NCI-H226 (cell line): ENCODE measurements at regions not wholly inside any gene's neighbourhood (a gene's known extent, or its start where the extent isn't known, plus 50 kb on each side); places are given as distances from the start of the nearest gene placed in this dataset.
"Not testable (repeated sequence)": the region's sequence is repeated elsewhere in the genome, so short reads cannot be mapped to it uniquely, and the experiment has no call there.

Experiments used
- DNase-seq: peaks from one replicate; pipeline ENCODE4 v3.0.0-alpha.2; 2015

DNA sequence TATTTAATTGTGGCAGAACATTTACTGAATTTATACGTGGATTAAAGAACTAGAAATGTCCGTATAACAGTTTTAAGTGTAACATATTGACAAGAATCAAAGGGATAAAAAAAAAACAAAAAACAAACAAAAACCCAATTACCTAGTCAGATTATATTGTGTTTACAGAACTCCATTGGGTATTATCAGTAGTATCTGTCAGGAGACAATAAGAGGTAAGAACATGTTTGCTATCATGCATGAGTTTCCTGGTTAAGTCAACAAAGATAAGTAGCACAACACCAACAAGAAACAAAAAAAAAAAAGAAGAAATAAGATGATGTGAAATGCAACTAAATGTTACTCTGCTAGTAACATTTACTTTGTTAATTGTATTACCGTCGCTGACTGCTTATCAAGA is 570.6 kb downstream of the ZBBX start:
- DNase-seq, result no peak

DNA sequence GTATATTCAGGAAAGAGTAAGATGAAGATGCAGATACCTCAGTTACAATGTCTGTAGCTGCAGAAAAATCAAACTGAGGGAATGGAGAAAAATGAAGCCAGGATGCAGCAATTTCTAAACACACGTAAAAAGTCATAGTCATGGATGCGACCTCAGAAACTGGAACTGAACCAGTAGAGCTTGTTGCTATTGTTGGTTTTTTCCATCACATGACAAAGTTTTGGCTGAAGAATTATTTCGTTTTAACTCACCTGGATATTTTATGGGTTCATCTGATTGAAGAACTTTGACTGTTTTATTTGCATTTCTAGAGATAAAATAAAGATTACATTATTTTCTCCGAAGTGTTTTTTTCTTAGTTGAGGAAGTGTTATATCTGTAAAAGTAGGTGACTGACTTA is 591.2 kb downstream of the ZBBX start:
- no peak for DNase-seq

DNA sequence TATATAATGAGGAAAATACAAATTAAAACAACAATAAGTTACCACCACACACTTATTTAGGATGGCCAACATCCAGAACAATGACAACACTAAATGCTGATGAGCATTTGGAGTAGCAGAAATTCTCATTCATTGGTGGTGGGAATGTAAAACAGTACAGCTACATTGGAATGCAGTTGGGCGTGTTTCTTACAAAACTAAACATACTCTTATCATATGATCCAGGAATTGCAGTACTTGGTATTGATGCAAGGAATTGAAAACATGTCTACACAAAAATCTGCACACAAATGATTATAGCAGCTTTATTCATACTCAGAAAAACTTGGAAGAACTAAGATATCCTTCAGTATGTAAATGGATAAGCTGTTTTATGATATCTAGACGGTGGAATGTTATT is 594.2 kb downstream of the ZBBX start:
- DNase-seq, result no peak

DNA sequence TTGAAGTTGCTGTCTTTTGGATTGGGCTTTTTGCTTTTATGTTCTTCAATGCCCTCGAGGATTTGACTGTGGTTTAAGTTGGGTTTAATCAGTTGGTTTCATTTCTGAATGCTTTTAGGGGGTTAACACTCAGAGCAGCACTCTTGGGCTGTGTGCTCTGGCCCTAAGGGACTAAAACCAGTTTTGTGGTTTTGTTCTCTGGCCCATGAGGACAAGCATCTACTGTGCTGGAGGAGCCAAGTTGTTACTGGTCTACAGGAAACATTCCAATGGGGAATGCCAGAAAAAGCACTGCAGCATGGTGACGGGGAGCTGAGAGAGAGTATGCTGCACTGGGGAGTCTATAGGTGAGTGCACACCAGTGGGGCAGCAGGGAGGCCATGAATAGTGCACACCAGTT is 596.9 kb downstream of the ZBBX start:
- no peak for DNase-seq

DNA sequence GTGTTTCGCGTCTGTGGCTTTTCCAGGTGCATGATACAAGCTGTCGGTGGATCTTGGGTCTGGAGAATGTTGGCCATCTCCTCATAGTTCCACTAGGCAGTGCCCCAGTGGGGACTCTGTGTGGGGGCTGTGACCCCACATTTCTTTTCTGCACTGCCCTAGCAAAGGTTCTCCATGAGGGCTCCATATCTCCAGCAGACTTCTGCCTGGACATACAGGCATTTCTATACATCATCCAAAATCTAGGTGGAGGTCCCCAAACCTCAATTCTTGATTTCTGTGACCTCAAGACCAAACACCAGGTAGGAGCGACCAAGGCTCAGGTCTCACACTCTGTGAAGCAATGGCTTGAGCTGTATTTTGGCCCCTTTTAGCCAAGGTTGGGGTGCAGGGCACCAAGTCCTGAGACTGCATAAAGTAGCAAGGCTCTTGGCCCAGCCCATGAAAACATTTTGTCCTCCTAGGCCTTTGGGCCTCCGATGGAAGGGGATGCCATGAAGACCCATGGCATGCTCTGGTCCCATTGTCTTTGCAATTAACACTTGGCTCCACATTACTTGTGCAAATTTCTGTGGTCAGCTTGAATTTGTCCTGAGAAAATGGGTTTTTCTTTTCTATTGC is 615.3 kb downstream of the ZBBX start:
- no peak for DNase-seq

DNA sequence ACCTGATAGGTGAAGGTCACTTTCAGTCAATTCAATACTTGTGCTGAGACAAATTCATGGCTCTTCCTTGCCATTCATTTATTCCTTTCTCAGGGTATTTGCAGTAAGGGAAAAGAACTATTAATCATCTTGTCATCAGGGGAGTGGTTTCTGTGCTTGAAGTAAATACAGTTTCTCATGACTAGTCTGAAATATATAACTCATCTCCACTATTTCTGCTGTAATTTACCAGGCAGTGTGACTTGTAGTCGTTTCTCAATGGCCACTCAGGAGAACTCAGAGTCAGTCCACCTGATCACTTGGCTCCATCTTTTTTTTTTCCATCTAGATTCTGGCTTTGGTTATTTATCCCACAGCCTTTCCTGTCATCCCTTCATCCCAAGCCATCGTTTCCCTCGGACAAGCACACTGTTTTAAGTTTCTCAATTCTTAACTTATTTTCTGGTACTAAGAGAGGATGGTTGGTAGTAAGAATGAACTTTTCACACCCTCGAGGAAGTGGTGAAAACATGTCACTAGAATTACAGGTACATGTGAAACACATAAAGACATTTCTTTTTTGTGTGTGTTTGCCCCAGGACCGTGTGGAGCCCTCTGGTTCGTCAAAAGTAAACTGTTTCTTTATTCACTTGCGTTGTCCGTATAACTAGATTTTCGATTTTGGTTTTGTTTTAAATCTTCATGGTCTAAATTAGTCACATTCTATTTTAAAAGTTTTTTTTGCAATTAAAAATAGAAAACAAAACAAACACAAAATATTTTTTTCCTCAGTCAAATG is 620.2 kb downstream of the ZBBX start:
- DNase-seq, result no peak

DNA sequence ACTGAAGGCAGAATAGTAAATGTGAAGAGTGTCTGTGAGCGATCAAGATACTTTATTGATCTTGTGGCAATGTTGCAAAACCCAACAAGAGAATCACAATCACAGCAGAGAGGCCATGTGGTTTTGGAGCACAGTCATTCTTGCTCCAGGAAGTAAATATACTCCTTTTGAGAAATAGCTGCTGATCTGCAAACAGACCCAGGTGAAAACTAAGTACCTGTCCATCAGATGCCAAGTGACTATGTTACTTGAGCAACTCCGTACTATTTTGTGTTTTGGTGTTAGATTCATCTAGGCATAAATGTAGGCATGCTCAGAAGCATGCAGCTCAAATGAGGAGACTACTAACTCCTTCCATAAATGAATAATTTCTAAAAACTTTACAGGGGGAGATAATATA is 627.9 kb downstream of the ZBBX start:
- DNase-seq, result no peak

DNA sequence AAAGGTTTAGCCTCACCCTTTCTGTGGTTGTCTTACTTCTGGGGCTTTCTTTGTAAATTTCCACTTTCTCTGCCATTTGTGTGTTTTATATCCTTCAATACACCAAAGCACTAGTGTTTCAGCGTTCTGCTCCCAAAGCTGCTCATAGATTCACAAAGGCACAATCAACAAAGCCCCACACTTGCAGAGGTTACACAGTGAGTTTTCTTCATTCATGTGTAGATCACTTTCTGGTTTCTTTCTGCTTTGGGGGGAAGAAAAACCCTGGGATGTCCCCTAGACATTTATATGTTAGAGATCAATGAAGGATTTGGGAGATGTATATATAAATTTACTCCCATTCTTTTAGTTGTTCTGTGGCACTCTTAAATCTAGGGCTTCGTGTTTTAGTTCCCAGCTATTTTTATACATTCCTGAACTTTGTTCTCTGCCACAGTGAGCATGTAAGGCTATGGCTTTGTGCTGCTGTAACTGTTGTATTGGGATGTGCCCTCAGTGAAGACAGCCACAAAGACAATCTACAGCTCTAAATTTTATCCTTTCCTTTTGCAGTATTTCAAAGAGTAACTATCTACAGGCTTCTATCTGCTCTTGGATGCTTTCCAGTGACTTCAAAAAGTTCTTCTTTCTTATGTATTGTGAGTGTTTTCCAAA is 636.5 kb downstream of the ZBBX start:
- no peak for DNase-seq

DNA sequence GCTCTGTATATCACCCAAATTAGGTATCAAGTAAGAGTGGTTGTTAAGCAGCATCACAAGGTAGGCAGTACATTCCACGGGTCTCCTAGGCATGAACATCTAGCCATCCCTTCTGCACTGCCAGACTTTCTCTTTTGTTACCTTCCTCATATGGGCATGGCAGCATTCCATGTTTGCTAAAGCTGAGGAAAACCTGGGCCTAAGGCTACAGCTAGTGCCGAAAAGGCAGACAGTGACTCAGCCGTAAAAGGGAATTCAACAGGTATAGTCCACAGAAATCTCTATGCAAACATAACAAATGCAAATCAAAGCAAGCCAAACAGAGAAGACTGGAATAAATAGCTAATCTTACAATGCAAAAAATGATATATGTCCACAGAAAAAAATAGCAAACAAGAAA is 645.4 kb downstream of the ZBBX start:
- no peak for DNase-seq

DNA sequence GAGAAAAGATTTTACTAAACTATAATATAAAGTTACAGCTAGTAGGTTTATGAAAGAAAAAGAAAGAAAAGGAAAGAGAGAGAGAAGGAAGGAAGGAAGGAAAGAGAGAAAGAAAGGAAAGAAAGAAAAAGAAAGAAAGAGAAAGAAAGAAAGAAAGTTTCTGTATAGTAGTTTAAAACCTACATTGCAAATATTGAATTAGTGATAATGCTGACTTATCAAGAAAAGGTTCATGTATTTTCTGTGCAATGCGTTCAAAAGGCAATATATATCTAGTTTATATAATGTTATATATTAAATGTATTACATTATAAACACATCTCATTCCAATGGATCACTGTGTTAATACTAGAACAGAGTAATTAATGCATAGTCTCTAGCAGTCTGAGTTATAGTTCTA is 648.4 kb downstream of the ZBBX start:
- DNase-seq, result no peak

DNA sequence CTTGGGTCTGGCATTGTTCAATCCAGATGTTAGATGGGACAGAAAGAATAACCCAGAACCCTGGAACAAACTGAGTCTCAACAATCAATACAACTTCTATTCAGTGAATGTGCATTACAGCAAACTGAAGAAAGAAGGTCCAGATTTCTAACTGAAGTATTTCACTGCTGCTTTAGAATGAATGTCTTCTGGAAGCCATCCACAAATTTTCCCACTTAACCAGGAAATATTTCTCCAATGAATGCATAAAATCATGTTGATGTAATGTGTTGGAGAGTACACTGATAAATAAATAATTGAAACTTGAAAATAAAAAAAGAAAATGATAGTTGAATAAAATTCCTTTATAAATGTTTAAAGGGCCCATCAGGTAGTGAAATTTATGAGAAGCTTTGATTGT is 658.6 kb downstream of the ZBBX start:
- DNase-seq, result no peak

DNA sequence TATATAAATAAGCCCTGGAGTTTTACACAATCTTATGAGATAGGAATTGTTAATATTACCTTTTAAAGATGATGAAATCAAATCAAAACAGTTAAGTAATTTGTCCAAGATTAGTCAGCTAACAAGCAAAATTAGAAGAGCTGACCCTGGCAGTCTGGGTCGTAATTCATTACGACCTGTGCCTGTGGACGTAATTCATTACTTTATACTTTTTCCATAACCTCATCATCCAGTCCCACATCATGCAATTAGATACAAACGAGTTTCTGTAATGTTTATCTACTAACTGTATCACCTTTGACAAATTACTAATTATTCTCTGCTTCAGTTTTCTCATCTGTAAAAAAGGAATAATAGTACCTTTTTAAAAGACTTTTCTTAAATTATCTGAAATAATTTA is 665.9 kb downstream of the ZBBX start:
- no peak for DNase-seq

DNA sequence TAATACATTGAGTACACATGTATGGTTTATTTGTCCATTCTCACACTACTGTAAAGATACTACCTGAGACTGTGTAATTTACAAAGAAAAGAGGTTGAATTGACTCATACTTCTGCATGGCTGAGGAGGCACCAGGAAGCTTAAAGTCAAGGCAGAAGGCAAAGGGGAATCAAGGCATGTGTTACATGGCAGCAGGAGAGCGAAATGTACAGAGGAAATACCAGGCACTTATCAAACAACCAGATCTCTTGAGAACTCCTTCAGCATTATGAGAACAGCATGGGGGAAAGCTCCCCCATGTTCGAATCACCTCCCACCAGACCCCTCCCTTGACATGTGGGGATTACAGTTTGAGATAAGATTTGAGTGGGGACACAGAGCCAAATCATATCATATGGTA is 666.3 kb downstream of the ZBBX start:
- DNase-seq, result no peak

DNA sequence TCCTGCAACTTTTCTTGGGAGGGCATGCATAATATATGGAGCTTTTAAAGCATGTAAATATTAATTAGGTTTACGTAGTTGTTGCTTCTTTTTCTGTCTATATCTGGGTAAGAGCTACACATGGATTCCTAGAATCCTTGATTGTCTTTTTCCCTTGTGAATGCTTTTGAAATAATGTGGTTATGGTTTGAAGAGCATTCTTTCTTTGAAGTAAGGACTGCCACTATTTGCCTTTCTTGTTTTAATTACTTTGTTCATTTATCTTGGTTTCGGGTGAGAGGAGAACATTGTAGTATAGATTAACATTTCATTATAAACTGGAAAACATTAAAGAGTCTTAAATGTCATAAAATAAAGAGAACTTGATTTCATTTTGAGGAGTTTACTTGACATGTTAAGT is 674.0 kb downstream of the ZBBX start:
- no peak for DNase-seq

DNA sequence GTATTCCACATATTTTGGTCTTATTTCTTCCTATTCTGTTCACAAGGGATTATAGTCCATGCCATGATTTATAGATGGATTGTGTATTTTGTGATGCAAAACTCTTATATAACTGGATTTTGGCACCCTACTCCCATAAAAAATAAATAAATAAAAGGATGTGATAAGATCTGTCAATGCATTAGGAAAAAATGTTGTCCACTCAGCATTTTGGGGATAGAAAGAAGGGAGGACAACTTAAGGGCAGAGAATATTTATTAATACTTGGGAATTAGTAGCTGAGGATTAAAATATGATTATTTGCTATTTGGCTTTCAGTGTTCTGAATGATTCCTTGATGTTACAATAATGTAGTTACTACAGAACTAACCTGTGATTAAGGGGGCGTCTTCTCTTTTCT is 682.6 kb downstream of the ZBBX start:
- DNase-seq, result no peak

DNA sequence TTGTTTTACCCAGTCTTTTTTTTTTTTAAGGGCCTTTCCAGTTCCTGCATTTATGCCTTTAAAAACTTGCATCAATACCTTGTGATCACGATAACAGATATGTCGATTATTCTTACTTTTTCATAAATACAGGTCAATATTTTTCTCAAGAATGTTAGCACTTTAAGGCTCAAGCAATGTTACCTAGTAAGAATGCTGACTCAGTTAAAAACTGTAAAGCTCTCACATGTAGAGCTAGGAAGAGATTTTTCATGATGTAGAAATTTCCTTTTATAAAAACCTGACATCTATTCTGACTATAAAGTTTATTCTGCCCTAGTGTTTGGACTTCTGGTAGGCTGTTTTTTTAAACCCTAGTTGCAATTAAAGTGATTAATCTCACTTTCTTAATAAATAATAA is 684.0 kb downstream of the ZBBX start:
- DNase-seq, result no peak

DNA sequence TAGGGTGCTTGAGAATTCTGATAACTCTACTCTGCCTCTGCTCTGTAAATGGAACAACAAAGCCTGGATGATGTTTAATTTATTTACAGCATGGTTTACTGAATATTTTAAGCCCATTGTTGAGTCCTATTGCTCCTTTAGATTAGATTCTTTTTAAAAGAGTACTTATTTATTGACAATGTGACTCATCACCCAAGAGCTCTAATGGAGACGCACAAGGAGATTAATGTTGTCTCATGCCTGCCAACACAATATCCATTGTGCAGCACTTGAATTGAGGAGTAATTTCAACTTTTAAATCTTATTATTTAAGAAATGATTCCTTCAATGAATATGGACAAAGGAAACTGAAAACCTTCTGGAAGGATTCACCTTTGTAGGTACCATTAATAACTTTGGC is 691.4 kb downstream of the ZBBX start:
- DNase-seq, result no peak

DNA sequence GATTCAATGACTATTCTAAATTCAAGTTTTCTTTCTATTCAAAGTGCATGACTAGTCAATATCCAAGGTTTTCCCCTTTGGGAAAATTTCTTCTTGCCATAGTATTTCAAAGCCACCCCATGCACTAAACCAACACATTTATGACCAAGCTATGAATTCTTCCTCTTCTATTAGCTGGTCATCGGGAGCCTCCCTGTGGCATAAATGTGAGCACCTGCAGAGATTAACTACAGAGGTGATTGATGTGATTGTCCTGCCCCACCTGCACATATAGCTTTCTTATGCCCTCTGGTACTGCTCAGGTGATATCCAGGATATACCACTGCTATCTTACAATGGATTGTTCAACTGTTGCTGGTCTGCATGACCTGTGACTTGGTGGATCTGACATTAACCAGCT is 694.9 kb downstream of the ZBBX start:
- no peak for DNase-seq

DNA sequence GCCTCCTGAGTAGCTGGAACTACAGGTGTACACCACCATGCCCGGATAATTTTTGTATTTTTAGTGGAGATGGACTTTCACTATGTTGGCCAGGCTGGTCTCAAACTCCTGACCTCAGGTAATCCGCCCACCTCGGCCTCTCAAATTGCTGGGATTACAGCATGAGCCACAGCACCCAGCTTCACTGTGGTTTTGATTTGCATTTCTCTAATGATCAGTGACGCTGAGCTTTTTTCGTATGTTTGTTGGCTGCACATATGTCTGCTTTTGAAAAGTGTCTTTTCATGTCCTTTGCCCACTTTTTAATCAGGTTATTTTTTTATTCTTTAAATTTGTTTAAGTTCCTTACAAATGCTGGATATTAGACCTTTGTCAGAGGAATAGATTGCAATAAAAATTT is 696.0 kb downstream of the ZBBX start:
- not testable (repeated sequence) for DNase-seq

DNA sequence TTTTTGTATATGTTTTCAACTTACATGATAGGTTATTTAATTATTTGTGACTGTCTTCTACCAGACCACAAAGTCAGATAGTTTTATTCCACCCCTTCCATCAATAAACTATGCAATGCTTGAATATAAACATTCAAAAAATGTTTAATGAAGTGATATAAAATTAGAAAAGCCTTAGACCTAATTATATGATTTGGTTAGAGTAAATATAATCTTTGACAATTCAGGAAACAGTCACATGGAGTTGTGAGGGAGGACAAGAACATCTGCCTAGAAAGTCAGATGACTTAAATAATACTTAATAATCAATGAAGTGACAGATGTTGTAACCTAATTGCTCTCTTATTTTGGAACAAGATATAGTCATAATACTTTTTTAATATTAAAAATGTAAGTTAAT is 710.3 kb downstream of the ZBBX start:
- DNase-seq, result no peak

DNA sequence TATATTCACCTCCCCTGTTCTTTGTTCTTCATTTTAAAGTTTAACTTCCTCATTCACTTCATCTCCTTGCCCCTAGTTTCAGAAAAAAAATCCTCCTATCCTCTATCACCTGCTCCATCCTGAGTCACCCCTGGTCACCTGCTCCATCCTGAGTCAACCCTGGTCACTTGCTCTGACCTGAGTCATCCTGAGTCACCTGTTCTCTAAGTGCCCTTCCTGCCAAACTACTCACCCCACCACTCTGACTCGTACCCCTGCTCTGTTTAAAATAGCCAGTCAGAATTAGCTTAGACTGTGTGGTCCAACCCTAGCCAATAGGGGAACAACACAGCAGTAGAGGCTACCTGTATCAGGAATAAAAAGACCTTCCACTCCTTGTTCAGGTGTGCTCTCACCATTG is 716.9 kb downstream of the ZBBX start:
- no peak for DNase-seq

DNA sequence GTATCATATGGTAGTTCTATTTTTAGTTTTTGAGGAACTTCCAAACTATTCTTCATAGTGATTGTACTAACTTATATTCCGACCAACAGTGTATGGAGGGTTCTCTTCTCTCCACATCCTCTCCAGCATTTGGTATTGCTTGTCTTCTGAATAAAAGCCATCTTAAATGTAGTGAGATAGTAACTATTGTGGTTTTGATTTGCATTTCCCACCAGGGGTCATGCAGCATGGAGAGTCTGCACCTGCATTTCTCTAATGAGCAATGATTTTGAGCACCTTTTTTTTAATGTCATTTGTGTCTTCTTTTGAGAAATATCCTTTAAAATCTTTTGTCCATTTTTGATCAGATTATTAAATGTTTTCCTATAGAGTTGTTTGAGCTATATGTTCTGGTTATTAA is 718.5 kb downstream of the ZBBX start:
- no peak for DNase-seq

DNA sequence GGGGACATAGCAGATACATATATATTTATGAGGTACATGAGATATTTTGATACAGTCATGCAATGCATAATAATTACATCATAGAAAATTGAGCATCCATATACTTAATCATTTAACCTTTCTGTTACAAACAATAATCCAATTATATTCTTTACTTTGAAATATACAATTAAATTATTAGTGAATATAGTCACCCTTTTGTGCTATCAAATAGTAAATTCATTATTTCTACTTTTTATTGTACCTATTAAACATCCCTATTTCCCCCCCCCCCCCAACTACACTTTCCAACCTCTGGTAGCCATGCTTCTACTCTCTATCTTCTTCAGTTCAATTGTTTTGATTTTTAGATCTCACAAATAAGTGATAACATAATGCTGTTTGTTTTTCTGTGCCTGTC is 719.1 kb downstream of the ZBBX start:
- no peak for DNase-seq

DNA sequence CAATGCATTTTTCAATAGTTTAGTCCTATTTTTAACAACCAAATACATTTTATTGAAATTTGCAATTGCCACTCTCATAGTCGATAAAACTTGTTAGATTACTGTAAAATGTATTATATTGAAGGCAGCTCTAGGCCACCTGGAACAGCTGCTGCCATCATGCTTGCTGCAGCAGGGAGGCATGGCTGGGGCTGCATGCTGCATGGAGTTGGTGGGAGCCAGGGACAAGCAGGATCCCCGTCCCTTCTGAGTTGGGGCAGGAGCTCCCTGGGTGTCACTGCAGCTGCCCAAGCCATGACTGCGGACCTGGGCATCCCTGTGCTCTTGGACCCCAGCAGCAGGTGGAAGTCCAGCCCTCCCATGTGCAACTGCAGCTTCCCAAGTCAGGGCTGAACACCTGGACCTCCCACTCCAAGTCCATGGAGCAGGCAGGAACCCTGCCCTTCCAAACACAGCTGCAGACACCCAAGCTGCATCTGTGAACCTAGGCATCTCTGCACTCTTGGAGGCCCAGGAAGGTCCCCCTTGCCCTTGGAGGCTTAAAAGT is 742.0 kb downstream of the ZBBX start:
- DNase-seq, result no peak
